Lower lobe of right lung (tissue), 2 donors: ENCODE measurements at regions not wholly inside any gene's neighbourhood (a gene's known extent, or its start where the extent isn't known, plus 50 kb on each side); places are given as distances from the start of the nearest gene placed in this dataset.

Source experiments
- ATAC-seq, 2 donors: fragments of 200-7000 bp; cut with Tn5 transposase; one replicate each; pipeline ENCODE4 v1.9.1; 2020 to 2022; ENCODE audit warnings: mild to moderate bottlenecking in 2 of 2, moderate library complexity in 2 of 2
- DNase-seq: peaks from one replicate; pipeline ENCODE4 v3.0.0-alpha.2; 2020
- H3K27ac ChIP-seq: fragments of 200-600 bp; one replicate; pipeline ENCODE4 v1.8.0; 2022
- H3K27me3 ChIP-seq: fragments of 200-600 bp; one replicate; pipeline ENCODE4 v1.8.0; 2022; ENCODE audit warnings: low read depth
- H3K36me3 ChIP-seq: fragments of 200-600 bp; one replicate; pipeline ENCODE4 v1.8.0; 2022; ENCODE audit warnings: mild to moderate bottlenecking
- H3K4me1 ChIP-seq: fragments of 200-600 bp; one replicate; pipeline ENCODE4 v1.8.0; 2022
- H3K4me3 ChIP-seq: fragments of 200-600 bp; one replicate; pipeline ENCODE4 v1.8.0; 2022; ENCODE audit warnings: mild to moderate bottlenecking
- H3K9me3 ChIP-seq: fragments of 200-600 bp; one replicate; pipeline ENCODE4 v1.8.0; 2022
- CTCF ChIP-seq: fragments of 200-600 bp; IDR thresholded peaks from one replicate; pipeline ENCODE4 v1.8.0; 2022; ENCODE audit warnings: antibody characterized with exemption, mild to moderate bottlenecking
- intact Hi-C: fragments of 100-400 bp; cut with DNase I; formaldehyde crosslinking; loops from one replicate; pipeline ENCODE4 v1.11.0; 2022
- donor health status: DM: no; HTN: yes; CAD: no; lungs with severe emphysema.

DNA sequence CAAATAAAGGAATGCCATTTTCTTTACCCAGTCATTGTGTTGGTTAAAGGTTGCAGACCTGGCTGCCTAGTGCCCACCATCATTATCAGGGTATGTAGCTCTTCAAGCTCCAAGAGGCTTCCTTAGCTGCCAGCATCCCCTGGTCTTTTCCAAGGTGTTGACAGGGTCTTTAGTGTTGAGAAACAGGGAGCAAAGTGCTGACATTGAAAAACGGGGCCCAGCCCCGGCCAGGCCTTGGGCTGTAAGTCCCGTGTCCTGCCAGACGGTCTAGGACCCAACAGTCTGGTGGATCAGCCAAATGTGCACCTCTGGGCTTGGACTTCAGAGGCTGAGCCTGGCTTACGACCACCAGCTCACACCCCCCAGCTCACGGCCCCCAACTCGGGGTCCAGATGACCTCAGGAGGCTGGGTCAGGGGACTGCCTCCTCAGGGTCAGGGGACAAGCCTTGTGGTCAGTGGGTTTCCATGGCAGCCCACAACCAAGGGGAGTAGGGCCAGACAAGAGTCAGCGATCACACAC is 114.4 kb upstream of the MLN start:
- no peak for TF ChIP-seq CTCF
- ATAC-seq (no peak), DNase-seq (no peak)
- Histone ChIP-seq H3K36me3 (no peaks in the 10 kb centered on the region), H3K4me1 (no peaks in the 10 kb centered on the region), H3K27ac (no peak overlapping the region), H3K27me3 (no peaks in the 10 kb centered on the region), H3K9me3 (no peaks in the 10 kb centered on the region), H3K4me3 (no peak overlapping the region)
- intact Hi-C loops = no loop called here

- intact Hi-C loops = no loop called here
- DNase-seq = no peak
- Histone ChIP-seq H3K4me1 (no peaks in the 10 kb centered on the region), H3K4me3 (no peak overlapping the region), H3K9me3 (no peaks in the 10 kb centered on the region), H3K36me3 (no peaks in the 10 kb centered on the region), H3K27me3 (no peaks in the 10 kb centered on the region), H3K27ac (no peak overlapping the region)
- no peak for ATAC-seq
- TF ChIP-seq CTCF = no peak
Observed at GRCh38 chr6:33915134-33915533, 111.3 kb upstream of the MLN start.

- DNase-seq (no peak), ATAC-seq (peak; percentile 34 to 51)
- H3K27me3 ChIP-seq = no peaks in the 10 kb centered on the region
- no peak overlapping the region for H3K27ac ChIP-seq
- no peaks in the 10 kb centered on the region for H3K4me1 ChIP-seq
- intact Hi-C loops = no loop called here
- H3K9me3 ChIP-seq = no peaks in the 10 kb centered on the region
- H3K36me3 ChIP-seq = no peaks in the 10 kb centered on the region
- no peak overlapping the region for H3K4me3 ChIP-seq
- no peak for TF ChIP-seq CTCF
Observed at GRCh38 chr6:33914645-33915044, 110.8 kb upstream of the MLN start.

GRCh38 chr6:33912195-33912594 is 108.4 kb upstream of the MLN start:
- Histone ChIP-seq H3K9me3 (no peaks in the 10 kb centered on the region), H3K36me3 (no peaks in the 10 kb centered on the region), H3K4me1 (no peaks in the 10 kb centered on the region), H3K4me3 (no peak overlapping the region), H3K27ac (no peak overlapping the region), H3K27me3 (no peaks in the 10 kb centered on the region)
- intact Hi-C loops = no loop called here
- peak; percentile 20 to 34 for ATAC-seq
- TF ChIP-seq CTCF = no peak
- no peak for DNase-seq

GRCh38 chr6:33911488-33911887 is 107.7 kb upstream of the MLN start:
- peaks cover 5% of the 10 kb centered on the region for H3K4me1 ChIP-seq
- no peaks in the 10 kb centered on the region for H3K36me3 ChIP-seq
- ATAC-seq = no peak
- no peak overlapping the region for H3K4me3 ChIP-seq
- H3K9me3 ChIP-seq = no peaks in the 10 kb centered on the region
- no peak overlapping the region for H3K27ac ChIP-seq
- H3K27me3 ChIP-seq = no peaks in the 10 kb centered on the region
- TF ChIP-seq CTCF = no peak
- intact Hi-C loops = no loop called here
- no peak for DNase-seq

DNA sequence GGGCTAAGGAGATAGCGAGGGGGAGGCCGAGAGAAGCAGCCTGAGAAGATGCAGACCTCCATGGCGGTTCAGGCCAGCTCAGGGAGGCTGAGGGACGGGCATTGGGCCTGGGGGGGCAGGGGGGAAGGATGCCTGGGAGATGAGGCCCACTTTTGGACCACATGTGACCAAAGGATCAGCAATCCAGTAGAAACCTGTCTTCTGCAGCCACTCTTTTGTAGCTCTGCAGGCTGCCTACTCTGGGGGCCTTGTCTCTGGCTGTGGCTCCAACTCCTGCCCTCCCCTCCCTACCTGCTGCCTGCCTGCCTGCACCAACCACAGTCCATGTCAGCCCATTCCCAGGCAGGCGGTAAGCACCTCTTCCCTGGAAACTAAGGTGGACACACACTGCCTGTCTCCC is 106.8 kb upstream of the MLN start:
- Histone ChIP-seq H3K27me3 (no peaks in the 10 kb centered on the region), H3K4me1 (peaks cover 8% of the 10 kb centered on the region), H3K27ac (no peak overlapping the region), H3K36me3 (no peaks in the 10 kb centered on the region), H3K9me3 (no peaks in the 10 kb centered on the region), H3K4me3 (no peak overlapping the region)
- no peak for TF ChIP-seq CTCF
- ATAC-seq = no peak
- DNase-seq = no peak
- intact Hi-C loops = no loop called here
